H1 (cell line): ENCODE measurements at regions not wholly inside any gene's neighbourhood (a gene's known extent, or its start where the extent isn't known, plus 50 kb on each side); places are given as distances from the start of the nearest gene placed in this dataset.

Experiments
- FOSL1 ChIP-seq: IDR thresholded peaks from 2 replicates; pipeline ENCODE4 v1.6.1; 2011; ENCODE audit warnings: mild to moderate bottlenecking, low read depth, low read length, moderate library complexity; ENCODE audit not compliant: insufficient read depth
- SAP30 ChIP-seq: fragments of 300-600 bp; sonication (generic); IDR thresholded peaks from 2 replicates; pipeline ENCODE4 v1.7.1; 2012; ENCODE audit warnings: low read length, moderate library complexity, mild to moderate bottlenecking, inconsistent platforms; ENCODE audit not compliant: insufficient read depth, insufficient replicate concordance
- SIN3A ChIP-seq, 2 experiments: IDR thresholded peaks in 1 of 2; conservative IDR thresholded peaks in 1 of 2; 2 replicates each; pipeline ENCODE4 v1.6.1; 2011 to 2012; ENCODE audit warnings: low read length in 2 of 2, improper control_type of control experiment in 1 of 2, low read depth in 1 of 2, mild to moderate bottlenecking in 1 of 2

- TF ChIP-seq SIN3A (conservative IDR thresholded peaks at IDR 0.05 in 1 of 2, IDR thresholded peaks at IDR 0.05 in 1 of 2; ENCODE audit: low read depth in 1 of 2, low read length in 2 of 2): no peak
- no peak for TF ChIP-seq SAP30
- TF ChIP-seq FOSL1: no peak
- TF ChIP-seq, all 59 proteins: peak for 0
Observed at GRCh38 chr22:44615602-44616180, 86.3 kb upstream of the PRR5 start (continued).
